Neural progenitor cell (in vitro differentiated cells): ENCODE measurements at regions not wholly inside any gene's neighbourhood (a gene's known extent, or its start where the extent isn't known, plus 50 kb on each side); places are given as distances from the start of the nearest gene placed in this dataset.

Source experiments
- DNase-seq: peaks from one replicate; pipeline ENCODE4 v3.0.0-alpha.2; 2016; ENCODE audit warnings: low spot score
- H2AFZ ChIP-seq: fragments of 200-600 bp; sonication (generic); replicated peaks from 2 replicates; pipeline ENCODE4 v1.6.1; 2016; ENCODE audit warnings: antibody characterized with exemption
- H3F3A ChIP-seq: fragments of 200-600 bp; sonication (generic); 2 replicates; pipeline ENCODE4 v1.6.1; 2016; ENCODE audit warnings: antibody characterized with exemption, low read depth
- H3K27ac ChIP-seq: fragments of 200-600 bp; sonication (generic); 2 replicates; pipeline ENCODE4 v1.5.1; 2016; ENCODE audit warnings: mild to moderate bottlenecking
- H3K27me3 ChIP-seq: fragments of 200-600 bp; sonication (generic); 2 replicates; pipeline ENCODE4 v1.6.1; 2016; ENCODE audit warnings: mild to moderate bottlenecking, moderate library complexity
- H3K36me3 ChIP-seq: fragments of 200-600 bp; sonication (generic); 2 replicates; pipeline ENCODE4 v1.5.1; 2016
- H3K4me1 ChIP-seq: fragments of 200-600 bp; sonication (generic); 2 replicates; pipeline ENCODE4 v1.6.1; 2016; ENCODE audit warnings: mixed run types
- H3K4me2 ChIP-seq: fragments of 200-600 bp; sonication (generic); 2 replicates; pipeline ENCODE4 v1.6.1; 2016
- H3K4me3 ChIP-seq: fragments of 200-600 bp; sonication (generic); 2 replicates; pipeline ENCODE4 v1.5.1; 2016
- H3K79me2 ChIP-seq: fragments of 200-600 bp; sonication (generic); 2 replicates; pipeline ENCODE4 v1.6.1; 2016; ENCODE audit warnings: low read depth
- H3K9ac ChIP-seq: fragments of 200-600 bp; sonication (generic); 2 replicates; pipeline ENCODE4 v1.6.1; 2016
- H3K9me3 ChIP-seq: fragments of 200-600 bp; sonication (generic); 2 replicates; pipeline ENCODE4 v1.5.1; 2016; ENCODE audit warnings: low read depth
- H4K20me1 ChIP-seq: fragments of 200-600 bp; sonication (generic); 2 replicates; pipeline ENCODE4 v1.6.1; 2016; ENCODE audit warnings: low read depth
- H3K27ac Mint-ChIP-seq: 3 replicates; pipeline ENCODE4 v1.8.0; 2021; ENCODE audit warnings: mixed read lengths
- H3K27me3 Mint-ChIP-seq: 2 replicates; pipeline ENCODE4 v1.8.0; 2022; ENCODE audit warnings: low read depth, mild to moderate bottlenecking, inconsistent platforms, moderate library complexity, mixed read lengths; ENCODE audit not compliant: insufficient read depth
- H3K36me3 Mint-ChIP-seq: 3 replicates; pipeline ENCODE4 v1.8.0; 2021; ENCODE audit warnings: mixed read lengths
- H3K4me1 Mint-ChIP-seq: 3 replicates; pipeline ENCODE4 v1.8.0; 2021; ENCODE audit warnings: mixed read lengths
- H3K4me3 Mint-ChIP-seq: 3 replicates; pipeline ENCODE4 v1.8.0; 2021; ENCODE audit warnings: mild to moderate bottlenecking, moderate library complexity, mixed read lengths
- H3K9me3 Mint-ChIP-seq: 3 replicates; pipeline ENCODE4 v1.8.0; 2020; ENCODE audit warnings: mixed read lengths
- EZH2 ChIP-seq: fragments of 200-600 bp; sonication (generic); IDR thresholded peaks from 2 replicates; pipeline ENCODE4 v1.6.1; 2017; ENCODE audit warnings: antibody characterized with exemption, mild to moderate bottlenecking, moderate library complexity
- EZH2phosphoT487 ChIP-seq: fragments of 200-600 bp; sonication (generic); IDR thresholded peaks from 2 replicates; pipeline ENCODE4 v1.6.1; 2017; ENCODE audit warnings: antibody characterized with exemption
- TF ChIP-seq, protein P1 (sequence below): fragments of 200-600 bp; sonication (generic); IDR thresholded peaks from 2 replicates; pipeline ENCODE4 v1.5.1; 2017; ENCODE audit warnings: antibody characterized with exemption, mild to moderate bottlenecking

DNA sequence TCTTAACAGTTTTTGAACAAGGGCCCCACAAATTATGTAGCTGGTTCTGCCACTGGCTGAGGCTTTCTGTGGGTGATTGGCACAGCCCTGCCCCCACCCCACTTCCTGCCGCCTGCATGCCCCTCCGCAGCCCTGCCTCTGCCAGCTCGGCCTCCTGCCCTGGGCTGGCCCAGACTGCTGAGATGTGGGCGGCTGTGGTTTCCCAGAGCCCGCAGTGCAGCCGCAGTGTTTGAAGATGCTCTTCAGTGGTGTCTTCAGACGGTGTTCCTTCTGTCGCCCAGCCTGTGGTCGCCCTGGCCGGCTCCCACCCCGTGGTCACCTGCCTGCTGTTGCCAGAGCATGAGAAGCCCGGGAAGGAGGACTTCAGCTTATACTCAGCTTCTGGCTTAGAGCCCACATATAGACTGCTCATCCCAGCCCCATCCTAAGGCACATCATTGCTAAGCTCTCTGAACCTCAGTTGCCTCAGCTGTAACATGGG lies 154.3 kb downstream of the VEGFA start:
- Histone ChIP-seq H3K9ac (no peak overlapping the region), H2AFZ (no peak overlapping the region), H3K27me3 (no peaks in the 10 kb centered on the region), H3K4me2 (no peak overlapping the region), H4K20me1 (no peaks in the 10 kb centered on the region), H3K4me3 (no peak overlapping the region), H3K9me3 (no peaks in the 10 kb centered on the region), H3K36me3 (no peaks in the 10 kb centered on the region), H3K4me1 (peaks cover 22% of the 10 kb centered on the region), H3K79me2 (no peaks in the 10 kb centered on the region), H3F3A (peaks cover 19% of the 10 kb centered on the region), H3K27ac (no peak overlapping the region)
- Mint-ChIP-seq H3K27me3 (peaks cover 6% of the 10 kb centered on the region), H3K27ac (no peak overlapping the region), H3K9me3 (no peaks in the 10 kb centered on the region), H3K4me3 (no peak overlapping the region), H3K4me1 (peaks cover 24% of the 10 kb centered on the region), H3K36me3 (no peaks in the 10 kb centered on the region)
- TF ChIP-seq, protein P1, sequence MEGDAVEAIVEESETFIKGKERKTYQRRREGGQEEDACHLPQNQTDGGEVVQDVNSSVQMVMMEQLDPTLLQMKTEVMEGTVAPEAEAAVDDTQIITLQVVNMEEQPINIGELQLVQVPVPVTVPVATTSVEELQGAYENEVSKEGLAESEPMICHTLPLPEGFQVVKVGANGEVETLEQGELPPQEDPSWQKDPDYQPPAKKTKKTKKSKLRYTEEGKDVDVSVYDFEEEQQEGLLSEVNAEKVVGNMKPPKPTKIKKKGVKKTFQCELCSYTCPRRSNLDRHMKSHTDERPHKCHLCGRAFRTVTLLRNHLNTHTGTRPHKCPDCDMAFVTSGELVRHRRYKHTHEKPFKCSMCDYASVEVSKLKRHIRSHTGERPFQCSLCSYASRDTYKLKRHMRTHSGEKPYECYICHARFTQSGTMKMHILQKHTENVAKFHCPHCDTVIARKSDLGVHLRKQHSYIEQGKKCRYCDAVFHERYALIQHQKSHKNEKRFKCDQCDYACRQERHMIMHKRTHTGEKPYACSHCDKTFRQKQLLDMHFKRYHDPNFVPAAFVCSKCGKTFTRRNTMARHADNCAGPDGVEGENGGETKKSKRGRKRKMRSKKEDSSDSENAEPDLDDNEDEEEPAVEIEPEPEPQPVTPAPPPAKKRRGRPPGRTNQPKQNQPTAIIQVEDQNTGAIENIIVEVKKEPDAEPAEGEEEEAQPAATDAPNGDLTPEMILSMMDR, result no peak
- TF ChIP-seq EZH2phosphoT487 (no peak), EZH2 (no peak)
- DNase-seq, result no peak

DNA sequence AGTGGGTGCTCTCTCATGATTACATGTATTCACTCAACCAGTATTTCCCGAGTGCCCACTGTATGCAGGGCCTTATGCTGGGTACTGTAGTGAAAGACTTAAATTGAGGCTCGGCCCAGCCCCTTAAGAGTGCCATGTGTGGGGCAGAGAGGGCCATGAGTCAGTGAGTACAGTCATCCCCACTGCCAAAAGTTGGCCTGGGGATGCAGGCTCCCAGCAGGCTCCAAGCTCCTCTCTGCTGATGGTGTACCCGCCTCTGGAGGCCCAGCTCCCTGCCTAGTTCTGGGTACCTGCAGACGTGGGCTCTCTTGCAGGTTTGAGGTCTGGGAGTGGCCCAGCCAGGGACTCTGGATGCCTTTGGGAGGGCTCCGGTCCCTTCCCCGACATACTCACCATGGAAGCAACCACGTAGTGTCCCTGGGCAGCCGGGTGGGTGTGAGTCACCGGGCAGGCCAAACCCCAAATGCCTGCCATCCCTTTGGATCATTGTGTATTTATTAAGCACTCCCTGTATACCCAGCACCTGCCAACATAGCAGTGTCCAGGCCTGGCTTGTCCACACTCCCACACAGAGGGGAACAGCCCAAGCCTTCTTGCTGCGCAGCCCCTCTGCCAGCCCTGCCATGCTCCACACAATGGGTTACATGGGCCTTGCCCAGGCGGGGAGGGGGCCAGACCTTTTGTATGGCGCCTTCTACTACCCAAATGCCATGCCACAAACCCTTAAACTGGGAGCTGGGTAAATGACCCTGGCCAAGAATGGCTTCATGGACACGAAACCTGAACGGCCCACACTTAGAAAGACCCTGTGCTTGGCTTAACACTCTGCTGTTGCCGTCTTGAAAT lies 153.6 kb downstream of the VEGFA start:
- peaks cover 19% of the 10 kb centered on the region for H3F3A ChIP-seq
- H3K4me1 Mint-ChIP-seq, result peaks cover 24% of the 10 kb centered on the region
- no peak overlapping the region for H2AFZ ChIP-seq
- H3K27me3 Mint-ChIP-seq, result peaks cover 6% of the 10 kb centered on the region
- no peak overlapping the region for H3K27ac Mint-ChIP-seq
- no peaks in the 10 kb centered on the region for H4K20me1 ChIP-seq
- H3K27ac ChIP-seq, result no peak overlapping the region
- no peaks in the 10 kb centered on the region for H3K9me3 Mint-ChIP-seq
- H3K9ac ChIP-seq, result no peak overlapping the region
- no peaks in the 10 kb centered on the region for H3K27me3 ChIP-seq
- no peak for DNase-seq
- no peaks in the 10 kb centered on the region for H3K36me3 ChIP-seq
- TF ChIP-seq EZH2phosphoT487 (no peak), EZH2 (no peak)
- TF ChIP-seq, protein P1, result no peak
- H3K4me3 Mint-ChIP-seq, result no peak overlapping the region
- no peaks in the 10 kb centered on the region for H3K79me2 ChIP-seq
- no peak overlapping the region for H3K4me3 ChIP-seq
- H3K4me2 ChIP-seq, result no peak overlapping the region
- no peaks in the 10 kb centered on the region for H3K36me3 Mint-ChIP-seq
- H3K4me1 ChIP-seq, result peaks cover 22% of the 10 kb centered on the region
- no peaks in the 10 kb centered on the region for H3K9me3 ChIP-seq

DNA sequence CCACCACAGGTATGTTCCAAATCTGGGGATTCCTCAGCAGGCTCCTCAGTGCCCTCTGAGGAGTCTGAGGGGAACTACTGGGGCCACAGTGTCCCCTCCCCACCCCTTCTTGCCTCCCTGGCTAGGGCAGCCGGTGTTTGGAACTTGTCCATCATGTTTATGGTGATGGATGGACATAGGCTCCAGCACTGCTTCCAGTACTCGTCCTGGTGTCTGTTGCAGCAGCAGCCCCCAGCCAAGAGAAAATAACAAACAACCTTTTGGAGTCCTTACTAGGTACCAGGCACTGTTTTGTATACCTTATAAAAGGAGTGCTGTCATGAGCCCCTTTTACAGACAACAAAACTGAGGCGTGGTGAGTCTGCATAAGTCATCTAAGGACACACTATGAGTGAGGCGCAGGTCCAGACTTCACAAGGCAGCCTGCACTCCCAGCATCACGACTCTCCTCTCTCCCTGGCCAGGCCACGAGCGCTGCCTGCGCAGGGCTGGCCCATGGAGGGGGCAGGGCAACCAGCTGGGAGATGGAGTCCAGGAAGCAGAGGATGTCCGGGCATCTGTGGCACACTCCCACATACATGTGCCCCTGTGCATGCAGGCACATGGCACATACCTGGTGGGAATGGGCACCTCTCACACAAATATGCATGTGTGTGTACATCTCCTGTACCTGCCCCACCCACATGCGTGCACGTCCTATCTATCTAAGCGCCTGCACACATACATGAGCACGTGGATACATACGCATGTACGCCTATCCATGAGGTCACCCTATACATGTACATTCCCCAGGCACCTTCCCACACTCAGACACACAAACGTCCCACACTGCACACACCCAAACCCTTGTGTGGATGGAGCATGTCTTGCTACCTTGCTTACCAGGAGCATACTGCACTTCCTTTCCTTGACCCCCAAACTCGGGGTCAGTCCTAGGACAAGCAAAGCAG lies 152.7 kb downstream of the VEGFA start:
- no peaks in the 10 kb centered on the region for H3K36me3 Mint-ChIP-seq
- DNase-seq, result no peak
- H3K4me1 ChIP-seq, result peaks cover 22% of the 10 kb centered on the region

More for the DNA sequence above, 152.7 kb downstream of the VEGFA start:
- H3K4me3 Mint-ChIP-seq, result no peak overlapping the region
- H3K36me3 ChIP-seq, result no peaks in the 10 kb centered on the region
- H3K4me2 ChIP-seq, result no peak overlapping the region
- H3K4me1 Mint-ChIP-seq, result peaks cover 25% of the 10 kb centered on the region
- H2AFZ ChIP-seq, result no peak overlapping the region
- TF ChIP-seq EZH2 (no peak), EZH2phosphoT487 (no peak)
- TF ChIP-seq, protein P1, result no peak
- no peaks in the 10 kb centered on the region for H3K27me3 ChIP-seq
- H3K27me3 Mint-ChIP-seq, result peaks cover 6% of the 10 kb centered on the region
- H3K27ac Mint-ChIP-seq, result peak overlapping the region; percentile 14
- no peak overlapping the region for H3K9ac ChIP-seq
- no peaks in the 10 kb centered on the region for H3K79me2 ChIP-seq
- H4K20me1 ChIP-seq, result no peaks in the 10 kb centered on the region
- no peak overlapping the region for H3K4me3 ChIP-seq
- H3K9me3 ChIP-seq, result no peaks in the 10 kb centered on the region
- H3K27ac ChIP-seq, result no peak overlapping the region
- H3K9me3 Mint-ChIP-seq, result no peaks in the 10 kb centered on the region
- H3F3A ChIP-seq, result peaks cover 17% of the 10 kb centered on the region
